CD14-positive monocyte (primary cell): ENCODE measurements at regions not wholly inside any gene's neighbourhood (a gene's known extent, or its start where the extent isn't known, plus 50 kb on each side); places are given as distances from the start of the nearest gene placed in this dataset.

Experiments used
- DNase-seq, 3 donors: peaks; one replicate each; pipeline ENCODE4 v3.0.0-alpha.2; 2011 to 2022
- H2AFZ ChIP-seq: 2 replicates; pipeline ENCODE4 v1.6.0; 2012; ENCODE audit warnings: mild to moderate bottlenecking, low read depth, low read length, inconsistent platforms; ENCODE audit not compliant: insufficient read depth, poor library complexity, severe bottlenecking
- H3K27ac ChIP-seq, 2 donors: 1 replicate in 1 of 2; 2 replicates in 1 of 2; pipeline ENCODE4 v1.5.1; 2012 to 2013; ENCODE audit warnings: low read length in 2 of 2, control low read depth in 1 of 2, inconsistent platforms in 1 of 2, low read depth in 1 of 2, mild to moderate bottlenecking in 1 of 2
- H3K27me3 ChIP-seq, 2 donors: one replicate each; pipeline versions ENCODE4 v1.6.0 to v1.6.1; 2011 to 2013; ENCODE audit warnings: low read length in 2 of 2; ENCODE audit not compliant: control insufficient read depth in 2 of 2, insufficient read depth in 2 of 2
- H3K36me3 ChIP-seq, 2 donors: replicated peaks in 1 of 2; 1 replicate in 1 of 2; 2 replicates in 1 of 2; pipeline versions ENCODE4 v1.5.1 to v1.6.1; 2012 to 2013; ENCODE audit warnings: low read length in 2 of 2, control low read depth in 1 of 2, inconsistent platforms in 1 of 2, mild to moderate bottlenecking in 1 of 2; ENCODE audit not compliant: insufficient read depth in 2 of 2, control insufficient read depth in 1 of 2
- H3K4me1 ChIP-seq, 2 donors: 1 replicate in 1 of 2; 2 replicates in 1 of 2; pipeline versions ENCODE4 v1.5.1 to v1.6.1; 2012 to 2013; ENCODE audit warnings: low read length in 2 of 2, control low read depth in 1 of 2, inconsistent platforms in 1 of 2, mild to moderate bottlenecking in 1 of 2, moderate library complexity in 1 of 2; ENCODE audit not compliant: insufficient read depth in 2 of 2, control insufficient read depth in 1 of 2
- H3K4me2 ChIP-seq: replicated peaks from 2 replicates; pipeline ENCODE3; 2012; ENCODE audit warnings: low read length, moderate library complexity, mild to moderate bottlenecking; ENCODE audit not compliant: poor library complexity, severe bottlenecking; ENCODE audit errors: extremely low read depth
- H3K4me3 ChIP-seq, 3 experiments: fragments of 200-600 bp in 1 of 3; sonication (generic) in 1 of 3; replicated peaks in 1 of 3; 1 replicate in 2 of 3; 2 replicates in 1 of 3; pipeline ENCODE4 v1.5.1; 2011 to 2013; ENCODE audit warnings: low read length in 3 of 3, mild to moderate bottlenecking in 3 of 3, control low read depth in 2 of 3, low read depth in 2 of 3, inconsistent platforms in 1 of 3, moderate library complexity in 1 of 3
- H3K79me2 ChIP-seq: 2 replicates; pipeline ENCODE4 v1.6.0; 2012; ENCODE audit warnings: mild to moderate bottlenecking, control low read depth, inconsistent platforms, low read length, moderate library complexity; ENCODE audit not compliant: insufficient read depth
- H3K9ac ChIP-seq: 2 replicates; pipeline ENCODE4 v1.6.0; 2017; ENCODE audit warnings: low read length, mild to moderate bottlenecking; ENCODE audit not compliant: insufficient read depth, poor library complexity, severe bottlenecking
- H3K9me3 ChIP-seq, 2 donors: replicated peaks in 1 of 2; 1 replicate in 1 of 2; 2 replicates in 1 of 2; pipeline versions ENCODE4 v1.5.1 to v1.6.1; 2012 to 2013; ENCODE audit warnings: low read length in 2 of 2, control low read depth in 1 of 2; ENCODE audit not compliant: control insufficient read depth in 1 of 2, insufficient read depth in 1 of 2
- H4K20me1 ChIP-seq: 2 replicates; pipeline ENCODE4 v1.6.0; 2012; ENCODE audit warnings: mild to moderate bottlenecking, low read length, control low read depth, moderate library complexity; ENCODE audit not compliant: insufficient read depth
- H3K27ac Mint-ChIP-seq, 7 donors: one replicate each; pipeline ENCODE4 v1.8.0; 2020; ENCODE audit warnings: mild to moderate bottlenecking in 7 of 7, mixed read lengths in 7 of 7, moderate library complexity in 6 of 7, inconsistent platforms in 2 of 7
- H3K27me3 Mint-ChIP-seq, 3 donors: one replicate each; pipeline ENCODE4 v1.8.0; 2021 to 2022; ENCODE audit warnings: low read depth in 3 of 3, mild to moderate bottlenecking in 3 of 3, mixed read lengths in 3 of 3, moderate library complexity in 3 of 3, inconsistent platforms in 1 of 3
- H3K36me3 Mint-ChIP-seq, 2 donors: one replicate each; pipeline ENCODE4 v1.8.0; 2020; ENCODE audit warnings: mixed read lengths in 2 of 2, inconsistent platforms in 1 of 2, mild to moderate bottlenecking in 1 of 2
- H3K4me1 Mint-ChIP-seq: one replicate; pipeline ENCODE4 v1.8.0; 2020; ENCODE audit warnings: mild to moderate bottlenecking, mixed read lengths
- H3K4me3 Mint-ChIP-seq, 2 donors: one replicate each; pipeline ENCODE4 v1.8.0; 2020; ENCODE audit warnings: mild to moderate bottlenecking in 2 of 2, mixed read lengths in 2 of 2, moderate library complexity in 1 of 2
- H3K9me3 Mint-ChIP-seq, 7 donors: one replicate each; pipeline ENCODE4 v1.8.0; 2020 to 2022; ENCODE audit warnings: mixed read lengths in 7 of 7, mild to moderate bottlenecking in 6 of 7, moderate library complexity in 6 of 7, inconsistent platforms in 2 of 7
- CTCF ChIP-seq: fragments of 200-600 bp; IDR thresholded peaks from one replicate; pipeline ENCODE4 v1.8.0; 2022; ENCODE audit warnings: antibody characterized with exemption, mild to moderate bottlenecking
- WGBS: methylation state at CpG from one replicate; pipeline ENCODE4 v1.1.5; 2013; ENCODE audit warnings: missing lambda C conversion rate; ENCODE audit not compliant: insufficient coverage; 5-methylcytosine and 5-hydroxymethylcytosine counted together
- intact Hi-C, 2 donors: fragments of 100-400 bp; cut with micrococcal nuclease; formaldehyde crosslinking; loops; one replicate each; pipeline versions ENCODE4 v1.15.0 to v1.15.1; 2023

GRCh38 chr20:55390791-55391190 lies 614.5 kb downstream of the CBLN4 start:
- peaks cover 0 to 5% of the 10 kb centered on the region in 2 donors for H3K9me3 ChIP-seq
- no peaks in the 10 kb centered on the region for H4K20me1 ChIP-seq
- H3K27me3 ChIP-seq, result no peaks in the 10 kb centered on the region
- no peak overlapping the region for H2AFZ ChIP-seq
- WGBS, result 80% methylated on average over 3 of the region's 4 CpGs
- no peak overlapping the region for H3K4me2 ChIP-seq
- H3K36me3 ChIP-seq, result no peaks in the 10 kb centered on the region
- TF ChIP-seq CTCF, result no peak
- no peak overlapping the region for H3K4me3 Mint-ChIP-seq
- peaks cover 0 to 11% (median 4%) of the 10 kb centered on the region in 7 donors for H3K9me3 Mint-ChIP-seq
- intact Hi-C loops, result no loop called here
- H3K36me3 Mint-ChIP-seq, result no peaks in the 10 kb centered on the region
- no peak overlapping the region for H3K9ac ChIP-seq
- no peak for DNase-seq
- peak overlapping the region in 1 of 7 donors; percentile 24 for H3K27ac Mint-ChIP-seq
- H3K27ac ChIP-seq, result no peak overlapping the region
- no peaks in the 10 kb centered on the region for H3K4me1 ChIP-seq
- H3K4me1 Mint-ChIP-seq, result no peaks in the 10 kb centered on the region
- H3K79me2 ChIP-seq, result no peaks in the 10 kb centered on the region
- peaks cover 0 to 4% (median 0%) of the 10 kb centered on the region in 3 donors for H3K27me3 Mint-ChIP-seq
- no peak overlapping the region for H3K4me3 ChIP-seq

- Histone ChIP-seq H3K36me3 (no peaks in the 10 kb centered on the region), H3K27me3 (no peaks in the 10 kb centered on the region), H3K4me3 (no peak overlapping the region), H3K79me2 (no peaks in the 10 kb centered on the region), H4K20me1 (no peaks in the 10 kb centered on the region), H3K27ac (no peak overlapping the region), H3K9ac (no peak overlapping the region), H3K4me1 (no peaks in the 10 kb centered on the region), H2AFZ (no peak overlapping the region), H3K9me3 (peaks cover 0 to under 1% of the 10 kb centered on the region in 2 donors), H3K4me2 (no peak overlapping the region)
- intact Hi-C loops, result loop anchor here in 1 of 2 donors (5.0 kb wide), 1 partner anchor 89 kb away; no protein-coding TSS in a partner anchor
- no peak for TF ChIP-seq CTCF
- Mint-ChIP-seq H3K36me3 (no peaks in the 10 kb centered on the region), H3K27ac (no peak overlapping the region), H3K4me1 (no peaks in the 10 kb centered on the region), H3K4me3 (no peak overlapping the region), H3K27me3 (no peaks in the 10 kb centered on the region), H3K9me3 (peaks cover 0 to 13% (median 2%) of the 10 kb centered on the region in 7 donors)
- no CpG with 5 or more reads among the region's 1 CpG for WGBS
- no peak for DNase-seq
Measured at GRCh38 chr20:55386686-55387085, 618.6 kb downstream of the CBLN4 start.
